HepG2 (cell line): ENCODE measurements at regions not wholly inside any gene's neighbourhood (a gene's known extent, or its start where the extent isn't known, plus 50 kb on each side); places are given as distances from the start of the nearest gene placed in this dataset.

Experiments used
- ATAC-seq: fragments of 200-7000 bp; cut with Tn5 transposase; 3 replicates; pipeline ENCODE4 v1.9.1; 2020; ENCODE audit warnings: mild to moderate bottlenecking, moderate library complexity
- BruUV-seq: library from RNA; stranded (reverse); fragments of 400-500 nt; replicated peaks from 2 replicates; lab custom pipeline; 2021; lab: Mats Ljungman, UMichigan
- CTCF ChIA-PET: fragments of 300-600 bp; formaldehyde crosslinking; extraction: SDS; loops from one replicate; lab custom pipeline; 2021; ENCODE audit warnings: low total read pairs, inconsistent platforms, low intra/inter-chr PET ratio; lab: Yijun Ruan, JAX
- POLR2A ChIA-PET: fragments of 350-600 bp; sonication (Branson Sonifier 250); formaldehyde crosslinking; loops from one replicate; lab custom pipeline; 2020; ENCODE audit warnings: antibody characterized with exemption, inconsistent platforms; lab: Yijun Ruan, JAX
- DNase-seq: peaks from one replicate; pipeline ENCODE4 v3.0.0-alpha.2; 2015; ENCODE audit warnings: low spot score
- FAIRE-seq: peaks from 3 replicates; lab custom pipeline; 2011; peaks lifted over from hg19 to GRCh38; lab: Jason Lieb, UNC
- H2AFZ ChIP-seq: one replicate; pipeline ENCODE4 v1.6.1; 2011; ENCODE audit warnings: low read length, inconsistent platforms
- H3K27ac ChIP-seq: fragments of 300-600 bp; 3 replicates; pipeline ENCODE4 v1.8.0; 2011; ENCODE audit warnings: mixed run types, mild to moderate bottlenecking, mixed read lengths, low read length, inconsistent platforms; ENCODE audit not compliant: insufficient read depth; ENCODE audit errors: extremely low read length
- H3K27me3 ChIP-seq, 2 experiments: fragments of 200-600 bp in 1 of 2; 2 replicates in 1 of 2; 3 replicates in 1 of 2; pipeline versions ENCODE4 v1.6.0 to v1.8.0; 2011; ENCODE audit warnings: low read length in 2 of 2, mild to moderate bottlenecking in 2 of 2, moderate library complexity in 2 of 2, inconsistent platforms in 1 of 2; ENCODE audit not compliant: insufficient read depth in 2 of 2, control insufficient read depth in 1 of 2
- H3K36me3 ChIP-seq, 2 experiments: fragments of 200-600 bp in 1 of 2; replicated peaks in 1 of 2; 2 replicates in 1 of 2; 3 replicates in 1 of 2; pipeline versions ENCODE4 v1.5.1 to v1.8.0; 2011; ENCODE audit warnings: low read length in 2 of 2, inconsistent platforms in 1 of 2; ENCODE audit not compliant: insufficient read depth in 2 of 2, control insufficient read depth in 1 of 2
- H3K4me1 ChIP-seq: 2 replicates; pipeline ENCODE4 v1.5.1; 2012; ENCODE audit warnings: low read length, inconsistent platforms; ENCODE audit not compliant: insufficient read depth
- H3K4me2 ChIP-seq: 2 replicates; pipeline ENCODE4 v1.6.0; 2011; ENCODE audit warnings: low read depth, low read length, inconsistent platforms
- H3K4me3 ChIP-seq, 3 experiments: fragments of 200-600 bp in 1 of 3; sonication (generic), shearing (Covaris generic) in 1 of 3; replicated peaks in 1 of 3; 2 replicates each; pipeline ENCODE4 v1.5.1; 2011 to 2016; ENCODE audit warnings: low read length in 3 of 3, inconsistent platforms in 2 of 3, low read depth in 2 of 3, mild to moderate bottlenecking in 2 of 3, control low read depth in 1 of 3, mixed read lengths in 1 of 3; ENCODE audit not compliant: insufficient read depth in 1 of 3
- H3K79me2 ChIP-seq: one replicate; pipeline ENCODE4 v1.6.1; 2011; ENCODE audit warnings: low read length, inconsistent platforms; ENCODE audit not compliant: insufficient read depth
- H3K9ac ChIP-seq: 2 replicates; pipeline ENCODE4 v1.6.0; 2011; ENCODE audit warnings: mild to moderate bottlenecking, low read depth, low read length, inconsistent platforms; ENCODE audit not compliant: insufficient read depth
- H3K9me3 ChIP-seq: 2 replicates; pipeline ENCODE4 v1.5.1; 2012; ENCODE audit warnings: mild to moderate bottlenecking, low read length
- H4K20me1 ChIP-seq: 2 replicates; pipeline ENCODE4 v1.6.0; 2011; ENCODE audit warnings: inconsistent platforms, mild to moderate bottlenecking, low read length, moderate library complexity; ENCODE audit not compliant: insufficient read depth
- ELF4 ChIP-seq: sonication (generic); formaldehyde crosslinking; IDR thresholded peaks from 2 replicates; pipeline ENCODE4 v1.5.0; 2020; ENCODE audit warnings: missing genetic modification reagents, mild to moderate bottlenecking, moderate library complexity, borderline replicate concordance
- KLF15 ChIP-seq: sonication (generic); formaldehyde crosslinking; IDR thresholded peaks from 2 replicates; pipeline ENCODE4 v1.8.1; 2023; ENCODE audit warnings: borderline replicate concordance, mild to moderate bottlenecking, inconsistent platforms, missing genetic modification reagents, mixed read lengths
- ZBTB8A ChIP-seq: sonication (generic); formaldehyde crosslinking; IDR thresholded peaks from 2 replicates; pipeline ENCODE4 v1.4.0; 2020; ENCODE audit warnings: mild to moderate bottlenecking, low read depth, missing genetic modification reagents, borderline replicate concordance
- ZNF343 ChIP-seq: sonication (generic); formaldehyde crosslinking; IDR thresholded peaks from 2 replicates; pipeline ENCODE4 v1.4.0; 2020; ENCODE audit warnings: mild to moderate bottlenecking, missing genetic modification reagents
- WGBS: methylation state at CpG from one replicate; pipeline ENCODE4 v1.1.6; 2017; ENCODE audit warnings: low lambda C conversion rate; 5-methylcytosine and 5-hydroxymethylcytosine counted together
- in situ Hi-C: cut with HindIII; loops from 2 replicates; pipeline ENCODE4 v1.10.0; 2017; ENCODE audit warnings: low pct_unique_long_range_greater_than_20kb; ENCODE audit not compliant: extremely low pct_ligation_motif_present
- intact Hi-C: fragments of 100-400 bp; cut with micrococcal nuclease; formaldehyde crosslinking; loops from one replicate; pipeline ENCODE4 v1.10.0; 2022; ENCODE audit not compliant: unreplicated experiment
- TF ChIP-seq, protein P1 (sequence below): IDR thresholded peaks from 2 replicates; pipeline ENCODE4 v1.6.1; 2016; ENCODE audit warnings: low read depth, missing genetic modification reagents, missing compliant biosample characterization
- TF ChIP-seq, protein P2 (sequence below): sonication (generic); formaldehyde crosslinking; IDR thresholded peaks from 2 replicates; pipeline ENCODE4 v1.4.0; 2020; ENCODE audit warnings: missing genetic modification reagents

DNA sequence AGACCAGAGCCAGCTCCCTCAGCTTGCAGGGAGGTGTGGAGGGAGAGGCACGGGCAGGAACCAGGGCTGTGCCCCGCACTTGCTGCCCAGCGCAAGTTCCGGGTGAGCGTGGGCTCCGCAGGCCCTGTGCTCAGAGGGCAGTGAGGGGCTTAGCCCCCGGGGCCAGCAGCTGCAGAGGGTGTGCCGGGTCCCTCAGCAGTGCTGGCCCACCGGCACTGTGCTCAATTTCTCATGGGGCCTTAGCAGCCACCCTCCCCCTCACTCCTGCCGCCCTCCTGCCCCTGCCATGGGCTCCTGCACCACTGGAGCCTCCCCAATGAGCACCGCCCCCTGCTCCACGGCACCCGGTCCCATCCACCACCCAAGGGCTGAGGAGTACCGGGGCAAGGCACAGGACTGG lies 104.6 kb upstream of the SRD5A3 start:
- no peak overlapping the region for H2AFZ ChIP-seq
- TF ChIP-seq KLF15 (CRISPR knock-in tag) (no peak), ZBTB8A (no peak), ELF4 (CRISPR knock-in tag) (no peak), ZNF343 (CRISPR knock-in tag) (no peak)
- TF ChIP-seq, protein P1, sequence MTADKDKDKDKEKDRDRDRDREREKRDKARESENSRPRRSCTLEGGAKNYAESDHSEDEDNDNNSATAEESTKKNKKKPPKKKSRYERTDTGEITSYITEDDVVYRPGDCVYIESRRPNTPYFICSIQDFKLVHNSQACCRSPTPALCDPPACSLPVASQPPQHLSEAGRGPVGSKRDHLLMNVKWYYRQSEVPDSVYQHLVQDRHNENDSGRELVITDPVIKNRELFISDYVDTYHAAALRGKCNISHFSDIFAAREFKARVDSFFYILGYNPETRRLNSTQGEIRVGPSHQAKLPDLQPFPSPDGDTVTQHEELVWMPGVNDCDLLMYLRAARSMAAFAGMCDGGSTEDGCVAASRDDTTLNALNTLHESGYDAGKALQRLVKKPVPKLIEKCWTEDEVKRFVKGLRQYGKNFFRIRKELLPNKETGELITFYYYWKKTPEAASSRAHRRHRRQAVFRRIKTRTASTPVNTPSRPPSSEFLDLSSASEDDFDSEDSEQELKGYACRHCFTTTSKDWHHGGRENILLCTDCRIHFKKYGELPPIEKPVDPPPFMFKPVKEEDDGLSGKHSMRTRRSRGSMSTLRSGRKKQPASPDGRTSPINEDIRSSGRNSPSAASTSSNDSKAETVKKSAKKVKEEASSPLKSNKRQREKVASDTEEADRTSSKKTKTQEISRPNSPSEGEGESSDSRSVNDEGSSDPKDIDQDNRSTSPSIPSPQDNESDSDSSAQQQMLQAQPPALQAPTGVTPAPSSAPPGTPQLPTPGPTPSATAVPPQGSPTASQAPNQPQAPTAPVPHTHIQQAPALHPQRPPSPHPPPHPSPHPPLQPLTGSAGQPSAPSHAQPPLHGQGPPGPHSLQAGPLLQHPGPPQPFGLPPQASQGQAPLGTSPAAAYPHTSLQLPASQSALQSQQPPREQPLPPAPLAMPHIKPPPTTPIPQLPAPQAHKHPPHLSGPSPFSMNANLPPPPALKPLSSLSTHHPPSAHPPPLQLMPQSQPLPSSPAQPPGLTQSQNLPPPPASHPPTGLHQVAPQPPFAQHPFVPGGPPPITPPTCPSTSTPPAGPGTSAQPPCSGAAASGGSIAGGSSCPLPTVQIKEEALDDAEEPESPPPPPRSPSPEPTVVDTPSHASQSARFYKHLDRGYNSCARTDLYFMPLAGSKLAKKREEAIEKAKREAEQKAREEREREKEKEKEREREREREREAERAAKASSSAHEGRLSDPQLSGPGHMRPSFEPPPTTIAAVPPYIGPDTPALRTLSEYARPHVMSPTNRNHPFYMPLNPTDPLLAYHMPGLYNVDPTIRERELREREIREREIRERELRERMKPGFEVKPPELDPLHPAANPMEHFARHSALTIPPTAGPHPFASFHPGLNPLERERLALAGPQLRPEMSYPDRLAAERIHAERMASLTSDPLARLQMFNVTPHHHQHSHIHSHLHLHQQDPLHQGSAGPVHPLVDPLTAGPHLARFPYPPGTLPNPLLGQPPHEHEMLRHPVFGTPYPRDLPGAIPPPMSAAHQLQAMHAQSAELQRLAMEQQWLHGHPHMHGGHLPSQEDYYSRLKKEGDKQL (CRISPR knock-in tag), result no peak
- TF ChIP-seq, protein P2, sequence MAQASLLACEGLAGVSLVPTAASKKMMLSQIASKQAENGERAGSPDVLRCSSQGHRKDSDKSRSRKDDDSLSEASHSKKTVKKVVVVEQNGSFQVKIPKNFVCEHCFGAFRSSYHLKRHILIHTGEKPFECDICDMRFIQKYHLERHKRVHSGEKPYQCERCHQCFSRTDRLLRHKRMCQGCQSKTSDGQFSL, result no peak
- no peaks in the 10 kb centered on the region for H3K36me3 ChIP-seq
- no peaks in the 10 kb centered on the region for H4K20me1 ChIP-seq
- no peaks in the 10 kb centered on the region for H3K4me1 ChIP-seq
- ATAC-seq (no peak), DNase-seq (no peak), FAIRE-seq (no peak)
- no peaks in the 10 kb centered on the region for H3K27me3 ChIP-seq
- H3K79me2 ChIP-seq, result no peaks in the 10 kb centered on the region
- no peaks in the 10 kb centered on the region for H3K9me3 ChIP-seq
- no peak overlapping the region for H3K4me3 ChIP-seq
- in situ Hi-C loops (no loop called here), intact Hi-C loops (no loop called here)
- H3K27ac ChIP-seq, result no peak overlapping the region
- CTCF ChIA-PET, result no interaction called here
- POLR2A ChIA-PET, result no interaction called here
- WGBS, result no CpG with 5 or more reads among the region's 14 CpGs
- H3K4me2 ChIP-seq, result no peak overlapping the region
- no peak overlapping the region for H3K9ac ChIP-seq
- no TSS peak for BruUV-seq
